ENCODE measurements at regions not wholly inside any gene's neighbourhood (a gene's known extent, or its start where the extent isn't known, plus 50 kb on each side); places are given as distances from the start of the nearest gene placed in this dataset.

DNA sequence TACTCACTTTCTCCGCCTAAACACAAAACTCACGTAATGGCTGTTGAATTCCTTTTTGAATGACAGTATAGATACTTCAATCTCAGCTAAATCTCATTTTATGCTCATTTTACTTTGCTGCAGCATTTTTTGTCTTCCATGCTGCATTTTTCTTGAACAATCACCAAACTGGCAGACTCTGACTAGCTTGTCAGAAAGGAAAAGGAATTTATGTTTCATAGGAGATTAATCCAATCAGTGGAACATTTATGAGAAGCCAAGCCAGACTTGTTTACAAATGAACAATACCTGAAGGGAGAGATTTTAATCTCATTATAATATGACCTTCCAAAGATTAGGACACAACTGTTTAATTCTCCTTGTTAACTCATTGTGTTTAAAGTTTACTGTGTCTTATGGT is 1044.3 kb downstream of the DIAPH3 start:
- no peaks in the 10 kb centered on the region for H3K9me3 ChIP-seq (replicated peaks; ENCODE audit: control insufficient read depth, insufficient read depth, low read length)
- WGBS (ENCODE audit: insufficient coverage, insufficient replicate concordance, low lambda C conversion rate, missing lambda C conversion rate): 61% methylated on average over 2 of the region's 2 CpGs
- H3K36me3 ChIP-seq (ENCODE audit: control insufficient read depth in 2 of 2, insufficient read depth in 2 of 2, low read length in 1 of 2): no peaks in the 10 kb centered on the region
- no peak overlapping the region for H3K4me2 ChIP-seq (ENCODE audit: control insufficient read depth, insufficient read depth)
- no peak overlapping the region for H2AFZ ChIP-seq (ENCODE audit: control insufficient read depth, low read depth, low read length)
- no peak overlapping the region for H3K27ac ChIP-seq (ENCODE audit: control insufficient read depth, insufficient read depth)
- DNase-seq (ENCODE audit: low read depth, low spot score) (no peak), ATAC-seq (no peak), FAIRE-seq (no peak)
- TF ChIP-seq BMI1 (IDR thresholded peaks at IDR 0.05; ENCODE audit: borderline replicate concordance) (no peak), ZNF24 (IDR thresholded peaks at IDR 0.05) (no peak), RELB (IDR thresholded peaks at IDR 0.05; ENCODE audit: low read depth) (no peak), EZH2 (IDR thresholded peaks at IDR 0.05; ENCODE audit: borderline replicate concordance, control insufficient read depth, low read depth, low read length) (no peak), CHD1 (IDR thresholded peaks at IDR 0.05; ENCODE audit: low read depth, low read length) (no peak), EED (IDR thresholded peaks at IDR 0.05; ENCODE audit: low read depth) (no peak), SMAD5 (IDR thresholded peaks at IDR 0.05; ENCODE audit: low read depth) (no peak), SIN3A (IDR thresholded peaks at IDR 0.05; ENCODE audit: low read depth, low read length) (no peak), MTA2 (IDR thresholded peaks at IDR 0.05; ENCODE audit: low read depth) (no peak), SMC3 (IDR thresholded peaks at IDR 0.05; ENCODE audit: borderline replicate concordance, low read length) (no peak), HSF1 (IDR thresholded peaks at IDR 0.05; ENCODE audit: low read depth, low read length) (no peak), CBFB (IDR thresholded peaks at IDR 0.05; ENCODE audit: low read depth) (no peak), ATF7 (IDR thresholded peaks at IDR 0.05; ENCODE audit: low read depth) (no peak), RUNX3 (IDR thresholded peaks at IDR 0.05; ENCODE audit: low read length) (no peak), ETV6 (conservative IDR thresholded peaks at IDR 0.05 in 1 of 2, IDR thresholded peaks at IDR 0.05 in 1 of 2; ENCODE audit: borderline replicate concordance in 1 of 2, low read depth in 1 of 2) (no peak)
- H4K20me1 ChIP-seq (ENCODE audit: control insufficient read depth, insufficient read depth): no peaks in the 10 kb centered on the region
- no peak overlapping the region for H3K4me3 ChIP-seq
- H3K27me3 ChIP-seq (replicated peaks in 1 of 2; ENCODE audit: control insufficient read depth in 2 of 2, insufficient read depth in 2 of 2, low read length in 1 of 2): no peaks in the 10 kb centered on the region
- ChIA-PET RAD21 (ENCODE audit: unreplicated experiment) (no interaction called here), SMC1A (ENCODE audit: uncharacterized antibody, unreplicated experiment) (no interaction called here), POLR2A (no interaction called here), CTCF (no interaction called here)
- H3K9ac ChIP-seq (ENCODE audit: control insufficient read depth, insufficient read depth, low read length): no peak overlapping the region
- BruUV-seq (replicated peaks): no TSS peak
- no peaks in the 10 kb centered on the region for H3K4me1 ChIP-seq (ENCODE audit: control insufficient read depth, insufficient read depth, low read length)
- intact Hi-C loops (cut with micrococcal nuclease; ENCODE audit: unreplicated experiment): no loop called here
- in situ Hi-C loops (cut with MboI): no loop called here
- H3K79me2 ChIP-seq (ENCODE audit: control insufficient read depth, insufficient read depth, low read length): no peaks in the 10 kb centered on the region
